ENCODE measurements at regions not wholly inside any gene's neighbourhood (a gene's known extent, or its start where the extent isn't known, plus 50 kb on each side); places are given as distances from the start of the nearest gene placed in this dataset.

DNA sequence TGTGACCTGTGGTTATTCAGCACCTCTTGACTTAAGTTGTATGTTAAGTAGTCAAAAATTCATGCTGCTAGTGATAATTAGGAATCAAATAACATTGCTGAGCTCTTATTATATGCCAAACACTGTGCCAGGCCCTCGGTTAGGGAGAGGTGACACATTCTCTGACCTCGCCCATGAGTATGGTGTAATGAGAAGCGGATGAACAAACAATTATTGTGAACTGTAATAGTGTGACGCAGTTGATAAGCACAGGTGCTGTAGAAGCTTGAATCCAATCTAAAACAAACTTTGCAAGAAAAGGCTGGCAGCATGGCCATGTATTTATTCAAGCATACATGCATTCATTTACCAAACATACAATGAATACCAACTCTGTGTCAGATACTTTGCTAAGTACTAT lies 303.5 kb upstream of the HS3ST1 start:
- Histone ChIP-seq H3K27ac (no peak overlapping the region), H3K9me3 (ENCODE audit: severe bottlenecking) (no peaks in the 10 kb centered on the region), H3K4me3 (ENCODE audit: low read depth, low read length) (no peak overlapping the region), H3K27me3 (ENCODE audit: insufficient read depth, low read depth, severe bottlenecking) (no peaks in the 10 kb centered on the region), H3K36me3 (no peaks in the 10 kb centered on the region)
- DNase-seq = no peak
- TF ChIP-seq, protein P1, sequence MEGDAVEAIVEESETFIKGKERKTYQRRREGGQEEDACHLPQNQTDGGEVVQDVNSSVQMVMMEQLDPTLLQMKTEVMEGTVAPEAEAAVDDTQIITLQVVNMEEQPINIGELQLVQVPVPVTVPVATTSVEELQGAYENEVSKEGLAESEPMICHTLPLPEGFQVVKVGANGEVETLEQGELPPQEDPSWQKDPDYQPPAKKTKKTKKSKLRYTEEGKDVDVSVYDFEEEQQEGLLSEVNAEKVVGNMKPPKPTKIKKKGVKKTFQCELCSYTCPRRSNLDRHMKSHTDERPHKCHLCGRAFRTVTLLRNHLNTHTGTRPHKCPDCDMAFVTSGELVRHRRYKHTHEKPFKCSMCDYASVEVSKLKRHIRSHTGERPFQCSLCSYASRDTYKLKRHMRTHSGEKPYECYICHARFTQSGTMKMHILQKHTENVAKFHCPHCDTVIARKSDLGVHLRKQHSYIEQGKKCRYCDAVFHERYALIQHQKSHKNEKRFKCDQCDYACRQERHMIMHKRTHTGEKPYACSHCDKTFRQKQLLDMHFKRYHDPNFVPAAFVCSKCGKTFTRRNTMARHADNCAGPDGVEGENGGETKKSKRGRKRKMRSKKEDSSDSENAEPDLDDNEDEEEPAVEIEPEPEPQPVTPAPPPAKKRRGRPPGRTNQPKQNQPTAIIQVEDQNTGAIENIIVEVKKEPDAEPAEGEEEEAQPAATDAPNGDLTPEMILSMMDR (IDR thresholded peaks at IDR 0.05; ENCODE audit: low read depth, low read length) = no peak

DNA sequence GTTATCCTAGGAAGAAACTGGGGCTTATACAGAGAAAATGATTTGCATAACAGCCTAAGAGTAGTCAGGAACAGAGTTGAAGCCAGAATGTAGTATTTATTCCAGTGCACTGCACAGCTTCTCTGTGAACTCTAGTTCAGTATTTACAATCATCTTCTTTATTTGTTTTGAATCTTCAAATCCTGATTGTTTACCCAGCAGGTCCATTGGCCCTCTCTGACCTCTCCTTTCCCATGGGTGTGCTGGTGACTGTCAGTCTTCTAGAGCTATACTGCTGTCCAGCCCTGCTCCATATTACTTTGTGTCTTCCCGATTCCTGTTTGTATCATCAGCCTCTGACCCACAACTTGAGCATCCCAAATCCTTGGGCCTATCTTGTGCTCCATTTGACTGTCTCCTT lies 301.9 kb upstream of the HS3ST1 start:
- no peak overlapping the region for H3K4me3 ChIP-seq (ENCODE audit: low read depth, low read length)
- H3K36me3 ChIP-seq = no peaks in the 10 kb centered on the region
- H3K9me3 ChIP-seq (ENCODE audit: severe bottlenecking) = no peaks in the 10 kb centered on the region
- H3K27me3 ChIP-seq (ENCODE audit: insufficient read depth, low read depth, severe bottlenecking) = no peaks in the 10 kb centered on the region
- TF ChIP-seq, protein P1 (IDR thresholded peaks at IDR 0.05; ENCODE audit: low read depth, low read length) = no peak
- H3K27ac ChIP-seq = no peak overlapping the region
- no peak for DNase-seq

DNA sequence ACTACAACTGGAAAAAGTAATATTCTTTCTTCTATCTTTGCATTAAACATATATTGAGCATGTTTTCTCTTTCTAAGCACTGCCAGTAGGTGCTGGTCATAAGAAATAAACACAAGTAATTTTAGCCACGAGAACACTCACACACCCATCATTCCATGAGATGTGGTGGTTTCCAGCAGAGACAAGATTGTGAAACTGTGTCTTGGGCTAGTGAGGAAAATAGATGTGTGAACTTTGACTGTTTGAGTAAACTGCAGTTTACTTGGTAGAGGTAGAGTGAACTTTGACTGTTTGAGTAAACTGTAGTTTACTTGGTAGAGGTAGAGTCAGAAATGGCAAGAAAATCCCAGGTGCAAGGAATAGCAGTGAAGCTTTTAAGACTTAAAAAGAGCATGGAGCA lies 300.9 kb upstream of the HS3ST1 start:
- no peak for DNase-seq
- Histone ChIP-seq H3K27me3 (ENCODE audit: insufficient read depth, low read depth, severe bottlenecking) (no peaks in the 10 kb centered on the region), H3K27ac (no peak overlapping the region), H3K36me3 (no peaks in the 10 kb centered on the region), H3K4me3 (ENCODE audit: low read depth, low read length) (no peak overlapping the region), H3K9me3 (ENCODE audit: severe bottlenecking) (no peaks in the 10 kb centered on the region)
- TF ChIP-seq, protein P1 (IDR thresholded peaks at IDR 0.05; ENCODE audit: low read depth, low read length) = no peak

DNA sequence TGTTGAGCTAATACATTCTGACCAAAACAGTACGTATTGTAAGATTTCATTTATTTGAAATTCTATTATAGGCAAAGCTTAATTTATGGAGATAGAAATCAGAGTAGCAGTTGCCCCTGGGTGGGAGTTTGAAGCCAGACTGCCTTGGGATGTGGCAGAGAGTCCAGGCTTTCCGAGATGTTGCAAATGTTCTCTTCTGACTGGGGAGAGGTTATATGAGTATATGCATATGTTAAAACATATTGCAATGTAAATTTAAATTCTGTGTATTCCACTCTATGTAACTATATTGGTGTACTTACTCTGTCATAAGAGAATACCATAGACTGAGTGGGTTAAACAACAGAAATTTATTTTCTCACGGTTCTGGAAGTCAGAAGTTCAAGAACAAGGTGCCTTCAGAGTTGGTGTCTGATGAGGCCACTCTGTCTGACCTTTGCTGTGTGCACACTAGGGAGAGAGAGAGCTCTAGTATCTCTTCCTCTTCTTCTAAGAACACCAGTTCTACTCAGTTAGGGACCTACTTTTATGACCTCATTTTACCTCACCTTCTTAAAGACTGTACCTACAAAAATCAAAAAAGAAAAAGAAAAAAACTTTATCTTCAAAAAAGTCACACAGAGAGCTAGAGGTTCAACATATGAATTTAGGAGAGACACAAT lies 299.3 kb upstream of the HS3ST1 start:
- no peak for DNase-seq
- no peaks in the 10 kb centered on the region for H3K9me3 ChIP-seq (ENCODE audit: severe bottlenecking)
- H3K27ac ChIP-seq = no peak overlapping the region
- H3K4me3 ChIP-seq (ENCODE audit: low read depth, low read length) = no peak overlapping the region
- TF ChIP-seq, protein P1 (IDR thresholded peaks at IDR 0.05; ENCODE audit: low read depth, low read length) = no peak
- no peaks in the 10 kb centered on the region for H3K36me3 ChIP-seq
- no peaks in the 10 kb centered on the region for H3K27me3 ChIP-seq (ENCODE audit: insufficient read depth, low read depth, severe bottlenecking)

DNA sequence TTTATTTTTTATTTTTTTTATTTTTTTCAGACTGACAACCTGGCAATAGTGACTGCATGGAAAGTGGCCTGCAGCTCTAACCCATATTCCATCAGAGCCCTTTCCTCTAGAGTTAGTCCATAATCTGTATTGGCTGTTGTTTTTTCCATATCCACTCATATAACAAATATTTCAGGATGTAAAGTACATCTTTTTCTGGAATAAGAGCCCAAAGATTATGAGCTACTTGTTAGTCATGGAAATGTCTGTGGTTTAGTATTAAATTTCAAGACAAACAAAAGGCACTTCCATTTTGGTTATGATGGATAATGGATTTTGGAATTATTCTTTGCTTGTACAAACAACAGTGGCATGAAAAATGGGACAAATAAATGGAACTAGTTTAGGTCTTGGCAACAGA lies 296.0 kb upstream of the HS3ST1 start:
- TF ChIP-seq, protein P1 (IDR thresholded peaks at IDR 0.05; ENCODE audit: low read depth, low read length) = no peak
- H3K9me3 ChIP-seq (ENCODE audit: severe bottlenecking) = no peaks in the 10 kb centered on the region
- no peak for DNase-seq
- H3K4me3 ChIP-seq (ENCODE audit: low read depth, low read length) = no peak overlapping the region
- no peaks in the 10 kb centered on the region for H3K36me3 ChIP-seq
- H3K27me3 ChIP-seq (ENCODE audit: insufficient read depth, low read depth, severe bottlenecking) = no peaks in the 10 kb centered on the region
- no peak overlapping the region for H3K27ac ChIP-seq

DNA sequence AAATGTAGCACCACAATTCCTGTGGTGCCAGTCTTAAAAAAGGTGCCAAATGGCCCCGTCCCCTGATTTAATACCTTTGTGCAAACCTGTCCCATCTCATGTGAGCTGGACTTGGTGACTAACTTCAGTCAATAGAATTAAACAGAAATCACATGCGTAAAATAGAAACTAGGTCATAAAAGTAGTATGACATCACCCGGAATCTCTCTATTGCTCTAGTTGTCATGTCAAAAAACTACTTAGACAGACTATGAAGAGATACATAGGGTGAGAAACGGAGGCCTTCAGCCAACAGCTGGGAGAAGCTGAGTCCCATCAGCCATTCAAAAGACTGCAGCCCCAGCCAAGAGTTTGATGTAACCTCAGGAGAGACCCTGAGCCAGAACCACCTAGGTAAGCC lies 293.5 kb upstream of the HS3ST1 start:
- TF ChIP-seq, protein P1 (IDR thresholded peaks at IDR 0.05; ENCODE audit: low read depth, low read length) = no peak
- H3K36me3 ChIP-seq = no peaks in the 10 kb centered on the region

More for the DNA sequence above, 293.5 kb upstream of the HS3ST1 start:
- Histone ChIP-seq H3K9me3 (ENCODE audit: severe bottlenecking) (no peaks in the 10 kb centered on the region), H3K4me3 (ENCODE audit: low read depth, low read length) (no peak overlapping the region), H3K27me3 (ENCODE audit: insufficient read depth, low read depth, severe bottlenecking) (no peaks in the 10 kb centered on the region), H3K27ac (no peak overlapping the region)
- DNase-seq = no peak
